Spleen (tissue), 11 donors: ENCODE measurements at regions not wholly inside any gene's neighbourhood (a gene's known extent, or its start where the extent isn't known, plus 50 kb on each side); places are given as distances from the start of the nearest gene placed in this dataset.

Experiments
- DNase-seq: peaks from one replicate; pipeline ENCODE4 v3.0.0-alpha.2; 2020
- H3K27ac ChIP-seq, 8 donors: fragments of 200-600 bp; sonication (generic) in 7 of 8; 1 replicate in 4 of 8; 2 replicates in 4 of 8; pipeline versions ENCODE4 v1.5.0 to v1.8.0; 2016 to 2021; ENCODE audit warnings: inconsistent platforms in 4 of 8, mild to moderate bottlenecking in 4 of 8, moderate library complexity in 1 of 8
- H3K27me3 ChIP-seq, 7 donors: fragments of 200-600 bp; sonication (generic) in 6 of 7; replicated peaks in 1 of 7; 1 replicate in 4 of 7; 2 replicates in 3 of 7; pipeline versions ENCODE4 v1.5.0 to v1.8.0; 2016 to 2021; ENCODE audit warnings: inconsistent platforms in 3 of 7, mild to moderate bottlenecking in 1 of 7
- H3K36me3 ChIP-seq, 6 donors: fragments of 200-600 bp; sonication (generic) in 5 of 6; 1 replicate in 4 of 6; 2 replicates in 2 of 6; pipeline versions ENCODE4 v1.5.0 to v1.8.0; 2016 to 2021; ENCODE audit warnings: inconsistent platforms in 2 of 6
- H3K4me1 ChIP-seq, 6 donors: fragments of 200-600 bp; sonication (generic) in 5 of 6; 1 replicate in 3 of 6; 2 replicates in 3 of 6; pipeline versions ENCODE4 v1.5.0 to v1.8.0; 2016 to 2021; ENCODE audit warnings: inconsistent platforms in 3 of 6
- H3K4me3 ChIP-seq, 8 donors: fragments of 200-600 bp; sonication (generic) in 7 of 8; 1 replicate in 4 of 8; 2 replicates in 4 of 8; pipeline versions ENCODE4 v1.5.0 to v1.8.0; 2016 to 2021; ENCODE audit warnings: inconsistent platforms in 4 of 8, mild to moderate bottlenecking in 4 of 8, moderate library complexity in 2 of 8
- H3K9me3 ChIP-seq, 8 donors: fragments of 200-600 bp; sonication (generic) in 7 of 8; 1 replicate in 4 of 8; 2 replicates in 4 of 8; pipeline versions ENCODE4 v1.5.0 to v1.8.0; 2016 to 2021; ENCODE audit warnings: inconsistent platforms in 4 of 8
- CTCF ChIP-seq, 11 experiments: fragments of 200-600 bp in 7 of 11; fragments of 450-650 bp in 4 of 11; sonication (generic) in 4 of 11; IDR thresholded peaks in 8 of 11; conservative IDR thresholded peaks in 3 of 11; 1 replicate in 7 of 11; 2 replicates in 4 of 11; pipeline versions ENCODE4 v1.4.0 to v1.8.0; 2016 to 2021; ENCODE audit warnings: antibody characterized with exemption in 11 of 11, inconsistent platforms in 4 of 11, mild to moderate bottlenecking in 1 of 11
- POLR2A ChIP-seq, 3 donors: fragments of 450-650 bp; IDR thresholded peaks; one replicate each; pipeline ENCODE4 v1.5.1; 2017; ENCODE audit warnings: antibody characterized with exemption in 3 of 3, mild to moderate bottlenecking in 1 of 3
- POLR2AphosphoS5 ChIP-seq, 3 donors: sonication (generic); formaldehyde crosslinking; IDR thresholded peaks; one replicate each; pipeline ENCODE4 v1.5.1; 2017; ENCODE audit warnings: antibody characterized with exemption in 3 of 3
- WGBS, 5 donors: extraction: QIAGEN DNeasy Blood & Tissue Kit in 3 of 5; methylation state at CpG; one replicate each; pipeline versions ENCODE4 v1.1.5 to v1.1.7; 2013 to 2018; 5-methylcytosine and 5-hydroxymethylcytosine counted together
- intact Hi-C: fragments of 100-400 bp; cut with DNase I; formaldehyde crosslinking; loops from one replicate; pipeline ENCODE4 v1.15.0; 2023; ENCODE audit warnings: low total_unique reads
- donor health status: healthy with polysubstance abuse.
- donor health status: DM: no; HTN: no; CAD: no; lungs with moderate emphysema.
- donor health status: DM: no; HTN: no; CAD: no.
- donor health status: Bipolar disorder and iron deficiency.
- donor health status: healthy.
- donor health status: DM: no; HTN: no; CAD: no.
- donor health status: DM: yes; HTN: yes; CAD: no.

GRCh38 chr1:222995620-222996309, 147.3 kb downstream of the TLR5 start:
- no peak for DNase-seq
- Histone ChIP-seq H3K27ac (no peak overlapping the region), H3K4me3 (no peak overlapping the region), H3K27me3 (no peaks in the 10 kb centered on the region), H3K9me3 (no peaks in the 10 kb centered on the region), H3K4me1 (peaks cover 0 to 9% (median 3%) of the 10 kb centered on the region in 6 donors), H3K36me3 (peaks cover 0 to 63% (median 1%) of the 10 kb centered on the region in 6 donors)
- TF ChIP-seq POLR2AphosphoS5 (IDR thresholded peaks at IDR 0.05): no peak
- no peak for TF ChIP-seq POLR2A (IDR thresholded peaks at IDR 0.05)
- TF ChIP-seq CTCF (IDR thresholded peaks at IDR 0.05 in 8 of 11, conservative IDR thresholded peaks at IDR 0.05 in 3 of 11): no peak
- WGBS, 5 donors: 68 to 78% (median 75%) methylated on average over 5 of the region's 5 CpGs
- intact Hi-C loops: no loop called here

- TF ChIP-seq CTCF (IDR thresholded peaks at IDR 0.05 in 8 of 11, conservative IDR thresholded peaks at IDR 0.05 in 3 of 11) (no peak), POLR2A (IDR thresholded peaks at IDR 0.05) (no peak), POLR2AphosphoS5 (IDR thresholded peaks at IDR 0.05) (no peak)
- Histone ChIP-seq H3K36me3 (peaks cover 0 to 63% (median 1%) of the 10 kb centered on the region in 6 donors), H3K4me1 (peaks cover 0 to 9% (median 3%) of the 10 kb centered on the region in 6 donors), H3K27ac (no peak overlapping the region), H3K4me3 (no peak overlapping the region), H3K9me3 (no peaks in the 10 kb centered on the region), H3K27me3 (no peaks in the 10 kb centered on the region)
- no peak for DNase-seq
- 30 to 38% (median 31%) methylated on average over 3 of the region's 3 CpGs for WGBS, 5 donors
- intact Hi-C loops: no loop called here
These were observed 146.6 kb downstream of the TLR5 start for GRCh38 chr1:222996310-222996975.

GRCh38 chr1:223000632-223001031, 142.4 kb downstream of the TLR5 start:
- H3K9me3 ChIP-seq: no peaks in the 10 kb centered on the region
- no peak overlapping the region for H3K27ac ChIP-seq
- DNase-seq: no peak
- H3K27me3 ChIP-seq: no peaks in the 10 kb centered on the region
- peaks cover 0 to 5% (median 0%) of the 10 kb centered on the region in 6 donors for H3K4me1 ChIP-seq
- intact Hi-C loops: no loop called here
- no peak overlapping the region for H3K4me3 ChIP-seq
- peaks cover 0 to 69% (median 26%) of the 10 kb centered on the region in 6 donors for H3K36me3 ChIP-seq
- TF ChIP-seq CTCF (IDR thresholded peaks at IDR 0.05 in 8 of 11, conservative IDR thresholded peaks at IDR 0.05 in 3 of 11) (no peak), POLR2A (IDR thresholded peaks at IDR 0.05) (no peak), POLR2AphosphoS5 (IDR thresholded peaks at IDR 0.05) (no peak)
